NB4 (cell line): ENCODE measurements at regions not wholly inside any gene's neighbourhood (a gene's known extent, or its start where the extent isn't known, plus 50 kb on each side); places are given as distances from the start of the nearest gene placed in this dataset.

Source experiments
- DNase-seq: peaks from one replicate; pipeline ENCODE4 v3.0.0; 2010; ENCODE audit warnings: low read depth
- H3K4me3 ChIP-seq: one replicate; pipeline ENCODE4 v1.5.1; 2011; ENCODE audit warnings: mild to moderate bottlenecking, low read depth, low read length, moderate library complexity
- CTCF ChIP-seq: IDR thresholded peaks from one replicate; pipeline ENCODE4 v1.5.1; 2012; ENCODE audit warnings: low read depth, low read length
- MAX ChIP-seq: IDR thresholded peaks from 2 replicates; pipeline ENCODE4 v1.6.1; 2011; ENCODE audit warnings: low read depth, low read length
- MYC ChIP-seq: IDR thresholded peaks from 2 replicates; pipeline ENCODE4 v1.6.1; 2011; ENCODE audit warnings: low read depth, low read length
- POLR2A ChIP-seq: IDR thresholded peaks from 2 replicates; pipeline ENCODE4 v1.6.1; 2011; ENCODE audit warnings: mild to moderate bottlenecking; ENCODE audit not compliant: insufficient read length; ENCODE audit errors: extremely low read depth

GRCh38 chr1:101122452-101123166 is 97.0 kb upstream of the DPH5 start:
- DNase-seq, result no peak
- TF ChIP-seq POLR2A, result no peak
- TF ChIP-seq MAX, result no peak
- TF ChIP-seq CTCF, result no peak
- no peak for TF ChIP-seq MYC

GRCh38 chr1:101121975-101122374 is 96.4 kb upstream of the DPH5 start:
- no peak for DNase-seq
- TF ChIP-seq CTCF (no peak), MAX (no peak), MYC (no peak), POLR2A (no peak)
- H3K4me3 ChIP-seq, result no peak overlapping the region

More at GRCh38 chr1:101122452-101123166, 97.0 kb upstream of the DPH5 start:
- H3K4me3 ChIP-seq, result no peak overlapping the region

- TF ChIP-seq CTCF, result no peak
- TF ChIP-seq POLR2A, result no peak
- TF ChIP-seq MYC, result no peak
- no peak for TF ChIP-seq MAX
- H3K4me3 ChIP-seq, result no peak overlapping the region
Observed at GRCh38 chr1:101121504-101121903, 95.9 kb upstream of the DPH5 start.

GRCh38 chr1:101120868-101121267 is 95.3 kb upstream of the DPH5 start:
- no peak for DNase-seq
- TF ChIP-seq MAX, result no peak
- TF ChIP-seq POLR2A, result no peak
- TF ChIP-seq MYC, result no peak
- TF ChIP-seq CTCF, result no peak
- no peak overlapping the region for H3K4me3 ChIP-seq

More at GRCh38 chr1:101121504-101121903, 95.9 kb upstream of the DPH5 start:
- no peak for DNase-seq

- no peak for DNase-seq
- no peak overlapping the region for H3K4me3 ChIP-seq
- no peak for TF ChIP-seq CTCF
- no peak for TF ChIP-seq POLR2A
- TF ChIP-seq MYC, result no peak
- TF ChIP-seq MAX, result no peak
Observed at GRCh38 chr1:101119289-101119688, 93.7 kb upstream of the DPH5 start.
